GM23248 (cell line): ENCODE measurements at regions not wholly inside any gene's neighbourhood (a gene's known extent, or its start where the extent isn't known, plus 50 kb on each side); places are given as distances from the start of the nearest gene placed in this dataset.

ENCODE experiments used
- EZH2 ChIP-seq: fragments of 200-600 bp; sonication (generic); IDR thresholded peaks from 2 replicates; pipeline ENCODE4 v1.6.1; 2018; ENCODE audit warnings: antibody characterized with exemption, mild to moderate bottlenecking; ENCODE audit not compliant: insufficient read depth, poor library complexity, severe bottlenecking
- EZH2phosphoT487 ChIP-seq: fragments of 200-600 bp; sonication (generic); IDR thresholded peaks from 2 replicates; pipeline ENCODE4 v1.6.1; 2018; ENCODE audit warnings: antibody characterized with exemption, moderate library complexity, mild to moderate bottlenecking, low read depth; ENCODE audit not compliant: insufficient read depth

DNA sequence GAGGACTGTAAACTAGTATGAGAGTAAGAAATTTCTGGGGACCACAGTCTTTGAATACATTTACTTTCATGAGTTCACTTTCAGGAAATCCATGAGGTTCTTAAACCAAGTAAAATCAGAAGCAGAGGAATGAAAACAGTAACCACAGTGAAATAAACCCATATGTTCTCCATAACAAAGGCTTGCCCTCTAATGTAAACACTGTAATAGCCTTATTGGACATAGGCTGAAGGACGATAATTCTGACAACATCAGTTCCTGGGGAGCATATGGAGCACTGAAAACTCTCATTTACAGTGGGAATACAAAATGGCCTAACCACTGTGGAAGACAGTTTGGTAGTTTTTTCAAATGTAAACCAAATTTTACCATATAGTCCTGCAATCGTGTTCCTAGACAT, 965.8 kb downstream of the NSUN3 start:
- TF ChIP-seq EZH2 = no peak
- no peak for TF ChIP-seq EZH2phosphoT487
